GM19035 (cell line): ENCODE measurements at regions not wholly inside any gene's neighbourhood (a gene's known extent, or its start where the extent isn't known, plus 50 kb on each side); places are given as distances from the start of the nearest gene placed in this dataset.

Experiments
- ATAC-seq: cut with Tn5 transposase; IDR thresholded peaks from one replicate; pipeline ENCODE4 v1.9.1; 2021; ENCODE audit not compliant: unreplicated experiment

DNA sequence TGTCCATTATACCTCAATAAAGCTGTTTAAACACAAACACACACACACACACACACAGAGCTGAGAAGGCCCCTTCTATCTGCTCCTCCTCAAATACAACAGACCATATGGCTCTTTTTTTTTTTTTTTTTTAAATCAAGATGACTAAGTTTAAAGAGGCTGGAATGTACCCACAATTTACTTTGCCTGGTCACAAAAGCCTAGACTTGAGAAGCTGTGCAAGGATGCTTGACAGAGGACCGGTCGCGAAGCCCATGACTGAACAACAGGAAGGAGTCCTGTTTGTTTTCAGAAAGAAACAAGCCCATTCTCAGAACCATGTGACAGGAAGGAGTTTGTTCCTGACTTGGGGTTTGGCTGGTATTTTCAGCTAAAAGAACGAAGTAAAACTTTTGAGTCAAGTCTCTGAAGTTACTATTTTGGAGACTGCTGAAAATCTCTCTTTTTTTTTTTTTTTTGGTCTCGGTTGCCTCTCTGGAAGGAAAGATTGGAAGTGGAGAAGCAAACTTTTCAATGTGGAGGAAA is 650.9 kb upstream of the TENM3 start:
- no peak for ATAC-seq

- no peak for ATAC-seq
Observed at GRCh38 chr4:181593703-181594102, 649.5 kb upstream of the TENM3 start.

DNA sequence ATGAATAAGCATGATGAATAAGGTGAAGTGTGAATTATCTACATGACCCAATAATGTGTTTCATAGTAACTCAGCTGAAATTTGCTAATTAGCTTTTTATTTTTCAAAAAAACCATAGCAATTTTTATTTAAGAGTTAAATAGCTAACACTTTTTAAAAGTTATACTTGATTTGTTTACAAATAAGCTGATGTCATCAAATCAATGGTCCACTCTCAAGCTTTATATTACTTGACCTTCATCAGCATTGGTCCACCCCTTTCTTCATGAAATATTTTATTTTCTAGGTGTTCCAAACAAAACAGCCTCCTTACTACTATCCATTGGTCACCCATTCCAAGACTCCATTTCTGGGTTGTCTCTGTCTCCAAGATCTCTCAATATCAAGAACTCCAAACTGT is 649.0 kb upstream of the TENM3 start:
- ATAC-seq: no peak

GRCh38 chr4:181595716-181596115 is 647.5 kb upstream of the TENM3 start:
- ATAC-seq: no peak

- no peak for ATAC-seq
Observed at GRCh38 chr4:181597766-181598165, 645.4 kb upstream of the TENM3 start.

DNA sequence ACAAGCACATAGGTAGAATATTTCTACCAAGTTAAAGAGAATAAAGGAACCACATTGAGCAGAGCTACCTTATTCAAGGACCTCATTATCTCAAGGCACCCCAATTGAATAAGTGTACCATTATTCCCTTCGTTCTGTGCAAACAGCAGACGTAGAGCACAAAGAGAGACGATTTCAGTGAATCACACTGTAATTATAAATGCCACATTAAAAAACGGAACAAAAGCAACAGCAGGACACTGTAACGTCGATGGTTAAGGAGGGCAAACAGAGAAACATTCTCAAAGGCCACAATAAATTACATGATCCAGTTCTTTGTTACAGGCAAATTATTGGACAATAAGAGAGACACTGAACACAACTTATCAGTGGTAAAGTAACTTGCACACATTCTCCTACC is 644.1 kb upstream of the TENM3 start:
- no peak for ATAC-seq

GRCh38 chr4:181601103-181601502 is 642.1 kb upstream of the TENM3 start:
- ATAC-seq: no peak

- ATAC-seq: no peak
Observed at GRCh38 chr4:181604546-181604945, 638.7 kb upstream of the TENM3 start.

- ATAC-seq: no peak
Observed at GRCh38 chr4:181606300-181606699, 636.9 kb upstream of the TENM3 start.

DNA sequence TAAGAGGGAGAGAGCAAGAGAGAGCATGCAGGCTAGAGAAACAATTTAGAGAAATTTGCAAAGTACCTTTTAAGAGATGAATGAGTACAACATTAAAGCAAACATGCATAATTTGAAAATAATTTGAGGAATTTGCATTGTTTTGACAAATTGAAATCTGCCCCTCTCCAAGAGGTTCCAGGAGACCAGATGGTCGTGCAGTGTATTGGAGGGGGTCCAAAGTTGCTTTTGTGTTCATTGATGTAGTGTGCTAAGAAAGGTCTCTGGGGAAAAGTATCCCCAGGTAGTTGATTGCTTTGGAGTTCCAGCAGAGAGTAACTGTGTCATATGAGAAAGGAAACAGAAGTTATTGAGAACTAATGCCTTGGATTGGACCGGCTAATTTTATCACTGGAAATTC is 635.0 kb upstream of the TENM3 start:
- ATAC-seq: no peak

DNA sequence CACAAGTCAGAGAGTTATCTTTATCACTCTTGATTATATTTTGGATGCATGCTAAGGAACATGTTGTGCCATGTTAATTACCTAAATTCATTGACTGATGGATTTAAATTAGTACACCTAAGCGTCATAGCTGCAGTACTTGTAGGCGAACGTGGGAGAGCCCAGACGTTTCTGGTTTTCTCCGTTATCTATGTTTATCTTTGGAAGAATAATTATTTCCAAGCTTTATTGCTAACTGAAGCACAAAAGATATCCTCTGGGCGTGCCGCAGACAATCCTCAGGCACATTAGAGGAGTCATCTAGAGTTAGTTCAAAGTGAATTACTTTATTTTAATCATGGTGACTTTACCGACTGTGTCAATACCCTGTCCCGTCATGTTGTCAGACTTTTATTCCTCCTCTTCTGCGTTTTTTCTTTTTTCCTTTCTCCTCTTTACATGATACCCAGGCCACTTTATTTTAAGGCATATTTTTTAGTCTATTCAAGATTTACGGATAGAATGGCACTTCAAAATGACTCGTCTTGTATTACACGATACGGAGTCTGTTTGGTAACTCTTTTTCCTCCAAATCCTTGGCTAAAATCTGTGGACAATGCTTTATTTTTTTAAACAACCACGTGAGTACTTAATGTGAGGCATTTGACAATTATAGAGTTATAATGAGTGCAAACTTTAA is 632.0 kb upstream of the TENM3 start:
- ATAC-seq: no peak

DNA sequence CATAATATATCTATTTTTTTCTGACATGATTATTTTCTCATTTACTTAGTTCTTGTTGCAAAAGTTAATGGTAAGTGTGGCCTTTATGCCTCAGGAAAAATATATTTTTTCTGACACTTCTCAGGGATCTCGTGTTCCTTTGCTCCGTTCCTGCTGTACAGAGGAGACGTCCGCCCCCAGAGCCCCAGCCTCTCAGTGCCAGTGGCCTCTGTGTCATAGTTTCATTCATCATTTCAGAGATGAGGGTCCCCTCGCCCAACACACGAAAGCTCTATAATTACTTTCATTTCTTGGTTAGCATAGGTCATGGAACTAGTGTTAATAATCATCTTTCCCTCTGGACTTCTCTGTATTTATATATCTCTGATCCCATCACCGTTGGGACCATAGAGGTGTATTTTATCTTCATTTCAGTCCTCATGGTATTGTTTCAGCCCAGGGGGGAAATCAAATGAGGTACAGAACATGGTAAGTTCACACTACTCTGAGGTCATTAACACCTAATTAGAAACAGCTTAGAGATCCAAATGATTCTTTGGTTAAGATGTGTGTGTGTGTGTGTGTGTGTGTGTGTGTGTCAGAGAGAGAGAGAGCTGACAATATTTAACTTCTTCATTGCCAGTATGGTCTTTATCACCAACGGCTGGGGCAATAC is 631.1 kb upstream of the TENM3 start:
- ATAC-seq: no peak

- ATAC-seq: no peak
Observed at GRCh38 chr4:181613200-181613599, 630.0 kb upstream of the TENM3 start.

GRCh38 chr4:181618038-181618618 is 625.1 kb upstream of the TENM3 start:
- no peak for ATAC-seq

GRCh38 chr4:181618896-181619295 is 624.3 kb upstream of the TENM3 start:
- ATAC-seq: no peak

DNA sequence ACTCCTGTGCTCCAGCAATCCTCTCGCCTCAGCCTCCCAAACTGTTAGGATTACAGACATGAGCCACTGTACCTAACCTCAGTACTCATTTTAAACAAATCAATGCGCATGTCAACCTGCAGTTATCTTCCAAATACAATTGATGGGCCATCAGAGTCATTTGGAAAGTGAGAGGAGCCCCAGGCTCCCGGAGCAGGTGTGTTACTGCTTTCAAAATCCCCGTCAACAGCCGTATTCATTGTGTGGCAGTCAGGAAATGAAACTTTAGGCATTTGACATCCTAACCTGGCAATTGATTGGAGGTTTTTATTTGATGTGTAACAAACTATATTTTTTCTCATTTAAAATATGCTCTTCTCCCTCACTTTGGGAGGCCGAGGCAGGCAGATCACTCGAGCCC is 623.6 kb upstream of the TENM3 start:
- ATAC-seq: no peak

DNA sequence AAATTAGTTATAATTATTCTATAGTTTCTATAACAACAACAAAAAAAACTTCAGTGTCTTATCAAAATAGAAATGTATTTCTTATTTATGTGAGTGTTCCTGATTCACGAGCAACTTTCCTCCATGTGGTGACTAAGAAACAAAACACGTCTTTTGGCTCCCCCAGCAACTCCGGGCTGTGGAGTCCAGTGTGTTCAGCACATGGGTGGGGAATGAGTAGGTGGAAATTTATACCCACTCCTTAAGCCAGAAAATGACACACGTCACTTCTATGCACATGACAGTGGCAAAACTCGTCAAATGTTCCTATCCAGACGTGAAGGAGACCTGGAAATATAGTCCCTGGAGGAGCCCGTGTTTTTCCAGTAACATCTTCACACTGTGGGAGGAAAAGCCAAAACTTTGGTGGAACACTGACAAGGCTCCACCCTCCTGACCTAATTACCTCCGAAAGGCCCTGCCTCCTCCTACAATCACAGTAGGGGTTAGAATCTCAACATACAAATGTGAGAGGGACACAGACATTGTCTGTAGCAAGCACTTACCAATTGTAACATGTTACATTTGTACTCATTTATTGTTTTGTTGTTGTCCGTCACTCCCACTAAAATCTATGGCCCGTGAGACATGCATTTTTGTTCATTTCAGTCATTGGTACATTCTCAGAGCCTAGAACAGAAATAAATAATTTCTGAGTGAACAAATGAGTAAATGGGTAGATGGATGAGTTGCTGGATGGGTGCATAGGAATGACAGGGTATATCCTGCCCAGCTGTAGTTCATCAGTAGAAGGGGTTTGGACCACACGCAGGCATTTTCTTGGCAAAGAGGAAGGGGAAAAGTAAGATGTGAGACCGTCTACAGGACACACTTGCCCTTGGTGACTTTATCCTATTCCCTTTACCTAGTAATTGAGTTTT is 605.8 kb upstream of the TENM3 start:
- ATAC-seq: no peak

- no peak for ATAC-seq
Observed at GRCh38 chr4:181643466-181643865, 599.7 kb upstream of the TENM3 start.

- ATAC-seq: no peak
Observed at GRCh38 chr4:181645489-181645888, 597.7 kb upstream of the TENM3 start.

DNA sequence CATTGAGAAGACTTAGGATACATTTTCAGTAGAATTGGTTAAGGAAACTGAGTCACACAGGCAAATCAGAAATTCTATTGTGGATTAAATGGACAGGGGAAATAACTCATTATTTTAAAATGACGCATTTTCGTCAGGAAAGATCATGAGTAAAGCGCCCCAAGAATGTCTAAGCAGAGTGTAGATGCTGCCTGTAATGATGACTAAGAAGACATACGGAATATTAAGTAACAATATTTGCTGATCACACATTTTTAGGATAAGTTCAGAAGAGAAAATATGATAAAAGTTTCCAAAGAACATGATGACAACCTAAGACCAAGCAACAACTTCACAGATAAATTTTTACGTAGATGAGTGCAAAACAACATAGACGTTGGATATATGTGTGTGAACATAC is 596.3 kb upstream of the TENM3 start:
- ATAC-seq: no peak

DNA sequence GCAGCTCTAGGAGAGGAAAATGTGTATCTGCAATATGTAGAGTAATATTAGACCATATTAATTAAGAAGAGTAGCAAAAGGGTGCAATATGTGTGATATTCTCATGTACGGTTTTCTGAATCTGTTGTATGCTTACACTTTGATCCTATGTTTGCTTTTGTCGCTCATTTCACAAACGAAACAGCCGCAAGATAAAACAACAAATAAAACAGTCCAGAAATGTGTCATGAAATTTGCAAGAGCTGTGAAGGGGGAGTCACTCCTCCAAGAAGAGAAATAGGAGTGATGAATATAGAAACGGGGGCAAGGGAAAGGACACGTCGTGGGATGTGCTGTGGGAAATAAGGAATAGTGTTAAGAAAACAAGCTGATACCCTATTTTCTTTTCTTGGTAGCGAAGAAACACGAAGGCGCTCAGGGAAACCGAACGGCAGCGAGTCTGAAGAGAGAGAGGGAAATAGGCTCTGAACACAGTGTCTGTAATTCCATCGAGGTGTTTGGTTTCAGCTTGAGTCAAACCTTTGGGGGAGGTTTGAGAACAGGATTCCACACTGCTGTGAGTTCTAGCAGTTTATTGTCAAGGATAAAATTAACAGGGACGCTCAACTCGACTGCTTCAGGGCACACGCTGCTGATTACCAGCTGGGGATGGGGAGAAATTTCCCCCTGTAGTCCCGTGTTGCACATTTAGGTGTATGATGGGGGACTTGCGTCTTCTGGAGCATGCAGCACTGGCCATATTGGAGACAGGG is 595.6 kb upstream of the TENM3 start:
- ATAC-seq: no peak
